GM23338 (cell line): ENCODE measurements at regions not wholly inside any gene's neighbourhood (a gene's known extent, or its start where the extent isn't known, plus 50 kb on each side); places are given as distances from the start of the nearest gene placed in this dataset.
A peak's percentile ranks its signal among the peaks of the same experiment; 100 is the strongest.

Source experiments
- ATAC-seq: fragments of 200-7000 bp; cut with Tn5 transposase; 3 replicates; pipeline ENCODE4 v1.9.1; 2020
- DNase-seq: peaks from one replicate; pipeline ENCODE4 v3.0.0-alpha.2; 2015; ENCODE audit warnings: low spot score
- H2AFZ ChIP-seq: fragments of 200-600 bp; sonication (generic); 2 replicates; pipeline ENCODE4 v1.8.0; 2016; ENCODE audit warnings: antibody characterized with exemption, mild to moderate bottlenecking, moderate library complexity
- H3F3A ChIP-seq: fragments of 200-600 bp; sonication (generic); replicated peaks from 2 replicates; pipeline ENCODE4 v1.8.0; 2017; ENCODE audit warnings: antibody characterized with exemption, mixed run types, low read depth
- H3K27ac ChIP-seq: fragments of 200-600 bp; sonication (generic); 2 replicates; pipeline ENCODE4 v1.6.1; 2016; ENCODE audit warnings: low read depth
- H3K27me3 ChIP-seq: fragments of 200-600 bp; sonication (generic); 2 replicates; pipeline ENCODE4 v1.8.0; 2016; ENCODE audit warnings: mild to moderate bottlenecking, mixed run types, moderate library complexity; ENCODE audit not compliant: insufficient read depth
- H3K36me3 ChIP-seq: fragments of 200-600 bp; sonication (generic); 2 replicates; pipeline ENCODE4 v1.8.0; 2016; ENCODE audit warnings: mild to moderate bottlenecking; ENCODE audit not compliant: insufficient read depth
- H3K4me1 ChIP-seq: fragments of 200-600 bp; sonication (generic); 2 replicates; pipeline ENCODE4 v1.8.0; 2016; ENCODE audit warnings: mild to moderate bottlenecking, moderate library complexity; ENCODE audit not compliant: insufficient read depth
- H3K4me2 ChIP-seq: fragments of 200-600 bp; sonication (generic); 2 replicates; pipeline ENCODE4 v1.7.1; 2017; ENCODE audit warnings: mixed run types
- H3K4me3 ChIP-seq: fragments of 200-600 bp; sonication (generic); 2 replicates; pipeline ENCODE4 v1.6.1; 2016; ENCODE audit warnings: mixed run types
- H3K79me2 ChIP-seq: fragments of 200-600 bp; sonication (generic); replicated peaks from 2 replicates; pipeline ENCODE4 v1.8.0; 2017; ENCODE audit warnings: mild to moderate bottlenecking; ENCODE audit not compliant: insufficient read depth
- H3K9me2 ChIP-seq: fragments of 200-600 bp; sonication (generic); 2 replicates; pipeline ENCODE4 v1.8.0; 2017; ENCODE audit not compliant: insufficient read depth
- H4K20me1 ChIP-seq: fragments of 200-600 bp; sonication (generic); replicated peaks from 2 replicates; pipeline ENCODE4 v1.8.0; 2017; ENCODE audit warnings: mild to moderate bottlenecking; ENCODE audit not compliant: insufficient read depth
- H3K27ac Mint-ChIP-seq: 2 replicates; pipeline ENCODE4 v1.8.0; 2020; ENCODE audit warnings: inconsistent platforms, mild to moderate bottlenecking, moderate library complexity, mixed read lengths
- H3K27me3 Mint-ChIP-seq: 3 replicates; pipeline ENCODE4 v1.8.0; 2022; ENCODE audit warnings: low read depth, mild to moderate bottlenecking, moderate library complexity, mixed read lengths, inconsistent platforms; ENCODE audit not compliant: insufficient read depth, poor library complexity
- H3K36me3 Mint-ChIP-seq: 3 replicates; pipeline ENCODE4 v1.8.0; 2021; ENCODE audit warnings: low read depth, mild to moderate bottlenecking, inconsistent platforms, moderate library complexity, mixed read lengths
- H3K4me1 Mint-ChIP-seq: 3 replicates; pipeline ENCODE4 v1.8.0; 2020; ENCODE audit warnings: mild to moderate bottlenecking, inconsistent platforms, mixed read lengths
- H3K4me3 Mint-ChIP-seq: 3 replicates; pipeline ENCODE4 v1.8.0; 2021; ENCODE audit warnings: moderate library complexity, mild to moderate bottlenecking, inconsistent platforms, mixed read lengths
- H3K9me3 Mint-ChIP-seq: 3 replicates; pipeline ENCODE4 v1.8.0; 2020; ENCODE audit warnings: moderate library complexity, mild to moderate bottlenecking, inconsistent platforms, mixed read lengths
- CREB1 ChIP-seq: fragments of 250-450 bp; sonication (Bioruptor Pico); IDR thresholded peaks from 2 replicates; pipeline ENCODE4 v1.5.0; 2020; ENCODE audit warnings: low read depth, mild to moderate bottlenecking, moderate library complexity
- CTCF ChIP-seq, 2 experiments: fragments of 200-600 bp in 1 of 2; sonication (generic) in 1 of 2; conservative IDR thresholded peaks; 2 replicates each; pipeline versions ENCODE4 v1.5.1 to v1.6.1; 2016 to 2017; ENCODE audit warnings: antibody characterized with exemption in 2 of 2, low read depth in 2 of 2, mild to moderate bottlenecking in 2 of 2, moderate library complexity in 1 of 2
- ETS1 ChIP-seq: IDR thresholded peaks from 2 replicates; pipeline ENCODE4 v1.6.1; 2016; ENCODE audit warnings: antibody characterized with exemption
- EZH2phosphoT487 ChIP-seq: fragments of 200-600 bp; sonication (generic); IDR thresholded peaks from one replicate; pipeline ENCODE4 v1.8.1; 2018; ENCODE audit warnings: antibody characterized with exemption; ENCODE audit not compliant: unreplicated experiment
- JUNB ChIP-seq: IDR thresholded peaks from one replicate; pipeline ENCODE4 v1.6.1; 2016; ENCODE audit warnings: antibody characterized with exemption; ENCODE audit not compliant: unreplicated experiment
- NANOG ChIP-seq: IDR thresholded peaks from 2 replicates; pipeline ENCODE4 v1.6.1; 2016; ENCODE audit warnings: antibody characterized with exemption, borderline replicate concordance
- STAT1 ChIP-seq: IDR thresholded peaks from one replicate; pipeline ENCODE4 v1.6.1; 2016; ENCODE audit warnings: antibody characterized with exemption; ENCODE audit not compliant: unreplicated experiment
- ZNF114 ChIP-seq: fragments of 250-450 bp; sonication (Bioruptor Pico); IDR thresholded peaks from 2 replicates; pipeline ENCODE4 v1.5.0; 2020; ENCODE audit warnings: mild to moderate bottlenecking, moderate library complexity
- ZNF331 ChIP-seq: fragments of 250-450 bp; sonication (Bioruptor Pico); IDR thresholded peaks from 2 replicates; pipeline ENCODE4 v1.5.0; 2020; ENCODE audit warnings: low read depth, mild to moderate bottlenecking, moderate library complexity

- H4K20me1 ChIP-seq: no peaks in the 10 kb centered on the region
- DNase-seq: no peak
- Mint-ChIP-seq H3K4me3 (no peak overlapping the region), H3K27ac (no peak overlapping the region), H3K27me3 (no peaks in the 10 kb centered on the region), H3K36me3 (no peaks in the 10 kb centered on the region), H3K4me1 (peaks cover 7% of the 10 kb centered on the region; the same call in 2 of the 3 replicates), H3K9me3 (no peaks in the 10 kb centered on the region)
- H3F3A ChIP-seq: no peaks in the 10 kb centered on the region
- H3K79me2 ChIP-seq: no peaks in the 10 kb centered on the region
- H3K9me2 ChIP-seq: no peaks in the 10 kb centered on the region
- no peaks in the 10 kb centered on the region for H3K27me3 ChIP-seq
- no peak for ATAC-seq
- no peak for TF ChIP-seq ETS1
- no peak for TF ChIP-seq STAT1
- no peak for TF ChIP-seq EZH2phosphoT487
- no peak overlapping the region for H3K4me3 ChIP-seq
- H2AFZ ChIP-seq: no peak overlapping the region
- no peak overlapping the region for H3K27ac ChIP-seq
- no peaks in the 10 kb centered on the region for H3K36me3 ChIP-seq
- no peak overlapping the region for H3K4me2 ChIP-seq
- H3K4me1 ChIP-seq: peaks cover 9% of the 10 kb centered on the region; the same call in 1 of the 2 replicates
Observed at GRCh38 chr1:198086051-198086745, 70.6 kb upstream of the NEK7 start.

DNA sequence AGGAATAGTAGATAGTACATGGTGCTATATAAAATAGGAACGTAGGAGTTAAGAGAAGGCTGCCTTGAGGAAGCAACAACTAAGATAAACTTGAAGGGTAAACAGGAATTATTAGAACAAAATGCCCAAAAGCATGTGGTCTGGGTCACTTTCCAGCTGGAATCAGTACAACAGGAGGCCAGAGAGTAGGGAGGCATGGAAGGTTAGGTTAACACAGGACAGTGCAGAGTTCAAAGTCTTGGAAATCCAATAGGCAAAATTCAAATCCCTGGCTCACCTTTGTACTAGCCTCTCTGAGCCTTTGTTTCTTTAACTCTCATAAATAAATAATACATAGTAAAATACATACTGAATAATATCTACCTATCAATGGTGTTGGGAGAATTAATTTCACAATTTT lies 69.0 kb upstream of the NEK7 start:
- Histone ChIP-seq H3K4me2 (no peak overlapping the region), H3K27ac (no peak overlapping the region), H3K27me3 (no peaks in the 10 kb centered on the region), H3K36me3 (no peaks in the 10 kb centered on the region), H2AFZ (no peak overlapping the region), H4K20me1 (no peaks in the 10 kb centered on the region), H3F3A (no peaks in the 10 kb centered on the region), H3K79me2 (no peaks in the 10 kb centered on the region), H3K4me3 (no peak overlapping the region), H3K4me1 (peaks cover 9% of the 10 kb centered on the region; the same call in 1 of the 2 replicates), H3K9me2 (no peaks in the 10 kb centered on the region)
- Mint-ChIP-seq H3K9me3 (no peaks in the 10 kb centered on the region), H3K36me3 (no peaks in the 10 kb centered on the region), H3K27ac (no peak overlapping the region), H3K4me1 (peaks cover 7% of the 10 kb centered on the region; the same call in 2 of the 3 replicates), H3K4me3 (no peak overlapping the region), H3K27me3 (no peaks in the 10 kb centered on the region)
- no peak for ATAC-seq
- no peak for DNase-seq
- no peak for TF ChIP-seq CREB1 (CRISPR knock-in tag)

- Histone ChIP-seq H2AFZ (no peak overlapping the region), H3K27me3 (no peaks in the 10 kb centered on the region), H3K4me2 (no peak overlapping the region), H3F3A (no peaks in the 10 kb centered on the region), H4K20me1 (no peaks in the 10 kb centered on the region), H3K79me2 (no peaks in the 10 kb centered on the region), H3K9me2 (no peaks in the 10 kb centered on the region), H3K4me1 (peaks cover 9% of the 10 kb centered on the region; the same call in 1 of the 2 replicates), H3K4me3 (no peak overlapping the region), H3K36me3 (no peaks in the 10 kb centered on the region), H3K27ac (no peak overlapping the region)
- peak; percentile 65 for DNase-seq
- TF ChIP-seq ZNF331 (CRISPR knock-in tag) (no peak), NANOG (no peak), ZNF114 (CRISPR knock-in tag) (no peak), JUNB (no peak), CTCF (conservative IDR thresholded peaks at IDR 0.05; ENCODE audit: low read depth in 2 of 2) (peak; percentile 59 to 78)
- peaks cover 7% of the 10 kb centered on the region; the same call in 2 of the 3 replicates for H3K4me1 Mint-ChIP-seq
- no peaks in the 10 kb centered on the region for H3K27me3 Mint-ChIP-seq
- no peak overlapping the region for H3K4me3 Mint-ChIP-seq
- H3K9me3 Mint-ChIP-seq: no peaks in the 10 kb centered on the region
- H3K36me3 Mint-ChIP-seq: no peaks in the 10 kb centered on the region
- no peak overlapping the region; the same call in 1 of the 2 replicates for H3K27ac Mint-ChIP-seq
- peak; percentile 72 for ATAC-seq
Observed at GRCh38 chr1:198088360-198089071, 68.3 kb upstream of the NEK7 start.
